Right ventricle myocardium inferior (tissue), 1 donor: ENCODE measurements at regions not wholly inside any gene's neighbourhood (a gene's known extent, or its start where the extent isn't known, plus 50 kb on each side); places are given as distances from the start of the nearest gene placed in this dataset.
"Not testable (repeated sequence)": the region's sequence is repeated elsewhere in the genome, so short reads cannot be mapped to it uniquely, and the experiment has no call there.

Experiments used
- ATAC-seq: fragments of 200-7000 bp; cut with Tn5 transposase; one replicate; pipeline ENCODE4 v1.9.1; 2020; ENCODE audit warnings: mild to moderate bottlenecking, moderate library complexity
- DNase-seq: peaks from one replicate; pipeline ENCODE4 v3.0.0; 2021; ENCODE audit errors: missing footprints
- intact Hi-C: fragments of 100-400 bp; cut with DNase I; formaldehyde crosslinking; loops from one replicate; pipeline ENCODE4 v1.11.0; 2022
- donor health status: DM: no; HTN: yes; CAD: no; lungs with severe emphysema.

- ATAC-seq (no peak), DNase-seq (no peak)
- intact Hi-C loops: no loop called here
Observed at GRCh38 chr2:144989579-144990270, 469.8 kb upstream of the ZEB2 start.

GRCh38 chr2:144988591-144988990, 468.7 kb upstream of the ZEB2 start:
- no peak for DNase-seq
- intact Hi-C loops: no loop called here
- ATAC-seq: no peak

DNA sequence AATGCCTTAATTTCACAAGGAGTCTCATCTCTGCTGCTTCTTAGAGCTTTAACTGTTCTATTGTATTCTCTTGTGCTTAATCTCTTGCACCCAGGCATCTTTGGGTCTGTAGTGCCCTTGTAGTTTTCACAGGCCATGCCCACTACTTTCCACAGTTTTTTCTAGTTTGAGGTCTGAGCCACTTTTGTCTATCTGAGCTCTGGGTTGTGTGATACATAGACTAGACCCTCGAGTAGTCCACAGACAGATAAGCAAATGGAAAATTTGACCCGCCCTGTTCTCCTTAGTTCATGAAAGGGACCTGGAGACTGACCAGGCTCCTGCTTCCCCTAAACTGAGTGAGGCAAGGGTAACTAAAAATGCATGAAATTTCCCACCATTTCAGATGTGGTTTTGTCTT, 466.8 kb upstream of the ZEB2 start:
- intact Hi-C loops: no loop called here
- DNase-seq (no peak), ATAC-seq (no peak)

DNA sequence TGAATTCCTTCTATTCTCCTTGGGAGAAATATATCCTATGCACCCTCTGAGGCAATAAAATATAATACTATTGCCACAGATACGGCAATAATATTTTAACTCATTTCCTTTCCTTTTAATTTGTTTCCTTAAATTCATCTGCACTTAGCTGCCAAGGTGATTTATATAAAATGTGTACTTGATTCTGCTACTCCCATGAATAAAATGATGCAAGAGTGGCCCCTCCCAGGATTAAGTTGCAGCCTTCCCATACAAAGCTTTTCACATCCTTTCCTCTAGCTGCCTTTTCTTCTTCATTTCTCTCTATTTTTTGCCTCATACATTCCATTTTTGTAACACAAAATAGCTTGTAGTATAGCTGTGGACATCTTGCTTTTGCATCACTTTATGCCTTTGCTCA, 464.1 kb upstream of the ZEB2 start:
- ATAC-seq (no peak), DNase-seq (no peak)
- intact Hi-C loops: no loop called here

DNA sequence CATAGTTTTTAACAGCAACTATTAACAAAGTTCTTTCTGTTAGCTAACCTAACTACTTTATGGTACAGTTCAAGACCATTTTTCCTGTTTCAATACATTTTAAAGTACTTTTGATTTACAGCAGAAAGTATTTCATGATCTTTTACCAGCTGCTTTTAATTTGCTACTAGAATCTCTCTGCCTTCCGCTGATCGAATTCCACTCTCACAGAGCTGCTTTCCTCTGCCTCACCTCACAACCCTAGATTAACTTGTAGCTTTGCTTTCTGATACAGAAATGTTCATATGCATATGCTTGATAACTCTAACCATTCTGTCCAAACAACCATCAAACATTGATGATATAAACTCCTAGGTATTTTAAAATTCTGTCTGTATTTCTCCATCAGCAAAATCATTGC, 463.2 kb upstream of the ZEB2 start:
- DNase-seq: no peak
- intact Hi-C loops: no loop called here
- no peak for ATAC-seq

DNA sequence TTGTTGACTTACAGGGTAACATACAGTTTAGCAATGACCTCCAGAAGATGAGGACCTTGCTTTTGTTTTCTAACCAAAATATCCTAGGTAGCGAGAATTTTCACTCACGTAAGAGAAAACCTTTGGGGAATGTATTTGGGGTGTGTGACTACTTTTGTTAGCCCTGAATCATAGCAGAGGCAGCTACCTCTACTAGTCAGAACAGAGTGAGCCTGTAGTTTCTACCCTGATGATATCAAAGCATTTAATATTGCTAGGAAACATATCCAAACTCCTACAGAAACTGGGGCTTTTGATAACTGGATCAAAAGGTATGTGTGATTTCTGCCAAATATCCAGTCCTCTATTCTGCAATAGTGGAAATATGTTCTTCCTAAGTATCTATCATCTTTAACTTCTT, 462.6 kb upstream of the ZEB2 start:
- ATAC-seq (no peak), DNase-seq (no peak)
- intact Hi-C loops: no loop called here

DNA sequence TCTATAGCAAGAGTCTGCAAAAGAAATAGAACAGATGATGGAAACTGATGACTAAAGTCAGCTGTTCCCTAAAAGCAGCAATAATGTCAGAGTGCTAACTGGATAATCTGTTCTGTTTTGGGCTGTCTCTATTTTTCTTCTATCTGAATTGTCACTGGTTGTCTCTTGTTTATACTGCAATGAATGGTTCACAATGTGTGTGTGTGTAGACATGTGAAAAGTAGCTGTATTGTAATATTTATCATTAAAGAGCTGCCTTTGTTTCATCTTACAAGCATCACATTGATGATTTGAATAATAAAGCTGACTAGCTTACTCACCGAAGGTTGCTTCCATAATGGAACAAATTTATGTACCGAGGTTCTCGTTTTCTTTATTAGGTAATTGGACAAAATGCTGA, 456.0 kb upstream of the ZEB2 start:
- ATAC-seq: no peak
- DNase-seq: no peak
- intact Hi-C loops: no loop called here

DNA sequence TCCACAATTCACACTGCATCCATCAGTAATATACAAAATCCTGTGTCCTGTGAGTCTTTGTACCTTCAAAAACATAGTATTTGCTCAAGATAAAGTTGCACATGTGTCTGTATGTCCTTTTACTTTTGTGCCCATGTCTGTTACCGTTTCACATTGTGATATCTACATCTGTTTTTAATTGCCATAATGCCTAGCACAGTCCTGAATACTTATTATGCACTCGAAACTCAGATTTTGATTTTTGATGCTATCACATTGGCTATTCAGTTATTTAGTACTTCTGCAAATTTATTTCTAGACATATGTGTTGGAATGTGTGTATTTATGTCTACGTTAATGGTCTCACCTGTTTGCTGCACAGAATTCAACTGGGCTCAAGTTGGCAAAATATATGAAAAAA, 452.8 kb upstream of the ZEB2 start:
- DNase-seq: no peak
- intact Hi-C loops: no loop called here
- ATAC-seq: no peak

DNA sequence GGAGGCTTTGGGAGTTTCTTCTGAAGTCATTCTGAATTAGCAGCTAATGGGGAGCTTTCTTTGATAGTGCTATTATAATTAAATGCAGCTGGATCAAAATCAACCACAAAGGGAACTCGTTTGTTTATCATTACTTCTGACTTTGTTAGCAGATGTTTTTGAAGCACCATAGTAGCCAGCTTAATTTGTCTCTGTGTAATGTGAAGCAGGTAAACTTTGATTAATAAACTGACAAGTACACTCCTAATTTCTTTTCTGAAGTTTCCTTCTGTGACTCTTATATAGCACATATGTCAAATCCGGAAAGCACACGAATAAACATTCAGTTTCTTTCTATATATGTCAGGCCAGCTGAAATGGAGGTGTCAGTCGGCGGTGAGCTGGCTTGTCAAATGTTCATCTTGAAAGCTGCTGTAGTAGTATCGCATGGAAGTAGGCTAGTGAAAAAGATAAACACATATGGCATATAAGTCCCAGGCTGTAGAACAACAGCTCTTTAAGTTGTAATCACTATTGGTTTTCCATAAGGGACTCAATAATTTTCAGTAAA, 451.9 kb upstream of the ZEB2 start:
- ATAC-seq (no peak), DNase-seq (no peak)
- intact Hi-C loops: no loop called here

GRCh38 chr2:144970410-144970809, 450.5 kb upstream of the ZEB2 start:
- DNase-seq, intact Hi-C loops, ATAC-seq: not testable (repeated sequence)

GRCh38 chr2:144969564-144969963, 449.6 kb upstream of the ZEB2 start:
- ATAC-seq, intact Hi-C loops, DNase-seq: not testable (repeated sequence)

GRCh38 chr2:144967961-144968360, 448.0 kb upstream of the ZEB2 start:
- intact Hi-C loops: no loop called here
- ATAC-seq: no peak

DNA sequence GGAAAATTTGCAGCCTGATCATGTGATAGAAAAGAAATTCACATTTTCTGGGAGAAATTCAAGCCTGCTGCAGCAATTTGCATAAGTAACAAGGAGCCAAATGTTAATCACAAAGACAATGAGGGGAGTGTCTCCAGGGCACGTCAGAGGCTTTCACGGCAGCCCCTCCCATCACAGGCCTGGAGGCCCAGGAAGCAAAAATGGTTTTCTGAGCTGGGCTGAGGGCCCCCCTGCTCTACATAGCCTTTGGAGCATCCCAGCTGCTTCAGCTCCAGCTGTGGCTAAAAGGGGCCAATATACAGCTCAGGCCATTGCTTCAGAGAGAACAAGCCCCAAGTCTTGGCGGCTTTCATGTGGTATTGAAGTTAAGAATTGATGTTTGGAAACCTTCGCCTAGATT, 445.3 kb upstream of the ZEB2 start:
- ATAC-seq: no peak
- intact Hi-C loops: no loop called here
- DNase-seq: peak; percentile 34

More at GRCh38 chr2:144967961-144968360, 448.0 kb upstream of the ZEB2 start:
- no peak for DNase-seq

GRCh38 chr2:144963031-144963430, 443.1 kb upstream of the ZEB2 start:
- ATAC-seq (no peak), DNase-seq (no peak)
- intact Hi-C loops: no loop called here

DNA sequence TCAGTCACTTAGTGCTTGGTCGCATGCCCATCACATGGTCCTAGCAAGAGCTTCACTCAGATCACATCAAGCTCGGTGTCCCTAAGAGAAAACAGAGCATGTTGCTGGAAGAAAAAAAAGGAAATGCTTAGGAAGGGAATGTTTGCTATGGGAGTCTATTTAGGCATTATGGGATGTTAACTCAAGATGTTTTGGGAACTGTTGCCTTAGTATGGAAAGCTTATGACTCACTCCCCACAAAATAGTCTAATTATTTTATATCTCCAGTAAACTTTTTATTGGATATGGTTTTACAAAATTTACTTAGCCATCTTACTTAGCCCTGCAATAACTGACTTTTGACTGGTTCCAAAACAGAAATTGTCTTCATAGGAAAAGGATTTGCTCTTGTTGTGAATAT, 439.5 kb upstream of the ZEB2 start:
- ATAC-seq (no peak), DNase-seq (no peak)
- intact Hi-C loops: no loop called here

GRCh38 chr2:144950899-144951560, 431.1 kb upstream of the ZEB2 start:
- intact Hi-C loops: no loop called here
- ATAC-seq (peak; percentile 60), DNase-seq (no peak)

- no peak for ATAC-seq
- no peak for DNase-seq
- intact Hi-C loops: no loop called here
Observed at GRCh38 chr2:144948205-144948855, 428.4 kb upstream of the ZEB2 start.

DNA sequence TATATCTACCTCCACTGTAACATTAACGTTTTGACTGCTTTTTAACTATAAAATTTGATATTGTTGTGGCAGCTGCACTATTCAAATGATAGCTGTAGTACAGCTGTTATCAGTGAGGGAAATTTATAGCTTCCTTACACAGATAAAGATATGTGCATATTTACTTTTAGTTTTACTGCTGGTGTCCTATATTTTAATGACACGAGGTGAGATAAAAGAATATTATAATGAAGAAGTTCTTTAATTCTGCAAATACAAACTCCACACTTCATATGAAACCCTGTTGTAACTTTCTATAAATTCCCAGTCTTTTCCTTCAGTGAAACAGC, 427.8 kb upstream of the ZEB2 start:
- ATAC-seq: no peak

DNA sequence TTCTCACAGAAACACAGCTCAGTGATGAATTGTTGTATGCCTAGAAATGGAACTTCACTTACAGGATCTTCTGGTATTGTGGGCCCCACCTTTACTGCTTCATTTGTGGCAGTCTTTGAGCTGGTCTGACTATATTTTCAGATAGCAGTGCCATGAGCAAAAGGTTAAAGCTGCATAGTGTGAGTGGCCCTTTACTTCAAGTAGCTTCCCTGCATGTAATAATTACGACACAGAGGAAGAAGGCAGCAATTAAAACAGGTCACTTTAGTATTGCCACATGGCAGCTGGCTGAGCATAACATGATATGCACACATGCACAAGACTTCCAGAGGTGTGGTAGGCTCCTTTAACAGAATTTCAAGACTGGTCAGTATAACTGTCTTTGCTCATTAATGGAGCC, 426.3 kb upstream of the ZEB2 start:
- no peak for ATAC-seq
- intact Hi-C loops: no loop called here

More for the DNA sequence above, 427.8 kb upstream of the ZEB2 start:
- DNase-seq: no peak
- intact Hi-C loops: no loop called here

GRCh38 chr2:144944546-144945220, 424.8 kb upstream of the ZEB2 start:
- intact Hi-C loops: no loop called here
- ATAC-seq (no peak), DNase-seq (no peak)

More for the DNA sequence above, 426.3 kb upstream of the ZEB2 start:
- DNase-seq: no peak
